HepG2 (cell line): ENCODE measurements at regions not wholly inside any gene's neighbourhood (a gene's known extent, or its start where the extent isn't known, plus 50 kb on each side); places are given as distances from the start of the nearest gene placed in this dataset.
A peak's percentile ranks its signal among the peaks of the same experiment; 100 is the strongest.
"Not testable (repeated sequence)": the region's sequence is repeated elsewhere in the genome, so short reads cannot be mapped to it uniquely, and the experiment has no call there.

ENCODE experiments used
- ATAC-seq: fragments of 200-7000 bp; cut with Tn5 transposase; 3 replicates; pipeline ENCODE4 v1.9.1; 2020; ENCODE audit warnings: mild to moderate bottlenecking, moderate library complexity
- BruUV-seq: library from RNA; stranded (reverse); fragments of 400-500 nt; replicated peaks from 2 replicates; lab custom pipeline; 2021; lab: Mats Ljungman, UMichigan
- CTCF ChIA-PET: fragments of 300-600 bp; formaldehyde crosslinking; extraction: SDS; loops from one replicate; lab custom pipeline; 2021; ENCODE audit warnings: low total read pairs, inconsistent platforms, low intra/inter-chr PET ratio; lab: Yijun Ruan, JAX
- POLR2A ChIA-PET: fragments of 350-600 bp; sonication (Branson Sonifier 250); formaldehyde crosslinking; loops from one replicate; lab custom pipeline; 2020; ENCODE audit warnings: antibody characterized with exemption, inconsistent platforms; lab: Yijun Ruan, JAX
- DNase-seq: peaks from one replicate; pipeline ENCODE4 v3.0.0-alpha.2; 2015; ENCODE audit warnings: low spot score
- FAIRE-seq: peaks from 3 replicates; lab custom pipeline; 2011; peaks lifted over from hg19 to GRCh38; lab: Jason Lieb, UNC
- H2AFZ ChIP-seq: one replicate; pipeline ENCODE4 v1.6.1; 2011; ENCODE audit warnings: low read length, inconsistent platforms
- H3K27ac ChIP-seq: fragments of 300-600 bp; 3 replicates; pipeline ENCODE4 v1.8.0; 2011; ENCODE audit warnings: mixed run types, mild to moderate bottlenecking, mixed read lengths, low read length, inconsistent platforms; ENCODE audit not compliant: insufficient read depth; ENCODE audit errors: extremely low read length
- H3K27me3 ChIP-seq, 2 experiments: fragments of 200-600 bp in 1 of 2; 2 replicates in 1 of 2; 3 replicates in 1 of 2; pipeline versions ENCODE4 v1.6.0 to v1.8.0; 2011; ENCODE audit warnings: low read length in 2 of 2, mild to moderate bottlenecking in 2 of 2, moderate library complexity in 2 of 2, inconsistent platforms in 1 of 2; ENCODE audit not compliant: insufficient read depth in 2 of 2, control insufficient read depth in 1 of 2
- H3K36me3 ChIP-seq, 2 experiments: fragments of 200-600 bp in 1 of 2; replicated peaks in 1 of 2; 2 replicates in 1 of 2; 3 replicates in 1 of 2; pipeline versions ENCODE4 v1.5.1 to v1.8.0; 2011; ENCODE audit warnings: low read length in 2 of 2, inconsistent platforms in 1 of 2; ENCODE audit not compliant: insufficient read depth in 2 of 2, control insufficient read depth in 1 of 2
- H3K4me1 ChIP-seq: 2 replicates; pipeline ENCODE4 v1.5.1; 2012; ENCODE audit warnings: low read length, inconsistent platforms; ENCODE audit not compliant: insufficient read depth
- H3K4me2 ChIP-seq: 2 replicates; pipeline ENCODE4 v1.6.0; 2011; ENCODE audit warnings: low read depth, low read length, inconsistent platforms
- H3K4me3 ChIP-seq, 3 experiments: fragments of 200-600 bp in 1 of 3; sonication (generic), shearing (Covaris generic) in 1 of 3; replicated peaks in 1 of 3; 2 replicates each; pipeline ENCODE4 v1.5.1; 2011 to 2016; ENCODE audit warnings: low read length in 3 of 3, inconsistent platforms in 2 of 3, low read depth in 2 of 3, mild to moderate bottlenecking in 2 of 3, control low read depth in 1 of 3, mixed read lengths in 1 of 3; ENCODE audit not compliant: insufficient read depth in 1 of 3
- H3K79me2 ChIP-seq: one replicate; pipeline ENCODE4 v1.6.1; 2011; ENCODE audit warnings: low read length, inconsistent platforms; ENCODE audit not compliant: insufficient read depth
- H3K9ac ChIP-seq: 2 replicates; pipeline ENCODE4 v1.6.0; 2011; ENCODE audit warnings: mild to moderate bottlenecking, low read depth, low read length, inconsistent platforms; ENCODE audit not compliant: insufficient read depth
- H3K9me3 ChIP-seq: 2 replicates; pipeline ENCODE4 v1.5.1; 2012; ENCODE audit warnings: mild to moderate bottlenecking, low read length
- H4K20me1 ChIP-seq: 2 replicates; pipeline ENCODE4 v1.6.0; 2011; ENCODE audit warnings: inconsistent platforms, mild to moderate bottlenecking, low read length, moderate library complexity; ENCODE audit not compliant: insufficient read depth
- GRHL1 ChIP-seq: sonication (generic); formaldehyde crosslinking; conservative IDR thresholded peaks from 2 replicates; pipeline ENCODE4 v1.8.0; 2022; ENCODE audit warnings: missing genetic modification reagents
- MEF2D ChIP-seq: sonication (generic); formaldehyde crosslinking; IDR thresholded peaks from 2 replicates; pipeline ENCODE4 v1.5.1; 2020; ENCODE audit warnings: mild to moderate bottlenecking, missing genetic modification reagents
- MEIS1 ChIP-seq: sonication (generic); formaldehyde crosslinking; IDR thresholded peaks from 2 replicates; pipeline ENCODE4 v1.9.0; 2021; ENCODE audit warnings: mild to moderate bottlenecking, missing genetic modification reagents, moderate library complexity, borderline replicate concordance
- PAF1 ChIP-seq: IDR thresholded peaks from 2 replicates; pipeline ENCODE4 v1.6.1; 2016; ENCODE audit warnings: missing genetic modification reagents, missing compliant biosample characterization
- SMAD9 ChIP-seq: sonication (generic); formaldehyde crosslinking; IDR thresholded peaks from 2 replicates; pipeline ENCODE4 v1.5.1; 2020; ENCODE audit warnings: mild to moderate bottlenecking, missing genetic modification reagents
- TOE1 ChIP-seq: sonication (generic); formaldehyde crosslinking; IDR thresholded peaks from 2 replicates; pipeline ENCODE4 v1.4.0; 2020; ENCODE audit warnings: mild to moderate bottlenecking, missing genetic modification reagents
- ZBTB7B ChIP-seq: sonication (generic); formaldehyde crosslinking; IDR thresholded peaks from 2 replicates; pipeline ENCODE4 v1.4.0; 2020; ENCODE audit warnings: missing genetic modification reagents
- ZNF12 ChIP-seq: sonication (generic); formaldehyde crosslinking; IDR thresholded peaks from 2 replicates; pipeline ENCODE4 v1.5.0; 2020; ENCODE audit warnings: missing genetic modification reagents
- ZNF160 ChIP-seq: sonication (generic); formaldehyde crosslinking; IDR thresholded peaks from 2 replicates; pipeline ENCODE4 v1.8.0; 2022; ENCODE audit warnings: mild to moderate bottlenecking, inconsistent platforms, missing genetic modification reagents
- ZNF253 ChIP-seq: sonication (generic); formaldehyde crosslinking; IDR thresholded peaks from 2 replicates; pipeline ENCODE4 v1.8.0; 2022; ENCODE audit warnings: mild to moderate bottlenecking, missing genetic modification reagents, borderline replicate concordance
- WGBS: methylation state at CpG from one replicate; pipeline ENCODE4 v1.1.6; 2017; ENCODE audit warnings: low lambda C conversion rate; 5-methylcytosine and 5-hydroxymethylcytosine counted together
- in situ Hi-C: cut with HindIII; loops from 2 replicates; pipeline ENCODE4 v1.10.0; 2017; ENCODE audit warnings: low pct_unique_long_range_greater_than_20kb; ENCODE audit not compliant: extremely low pct_ligation_motif_present
- intact Hi-C: fragments of 100-400 bp; cut with micrococcal nuclease; formaldehyde crosslinking; loops from one replicate; pipeline ENCODE4 v1.10.0; 2022; ENCODE audit not compliant: unreplicated experiment
- TF ChIP-seq, protein P1 (sequence below): sonication (generic); formaldehyde crosslinking; IDR thresholded peaks from 2 replicates; pipeline ENCODE4 v1.4.0; 2020; ENCODE audit warnings: missing genetic modification reagents

GRCh38 chr11:27227736-27228135, 135.3 kb downstream of the CCDC34 start (continued):
- no peak for TF ChIP-seq ZNF160

- H2AFZ ChIP-seq, BruUV-seq, H4K20me1 ChIP-seq, H3K4me3 ChIP-seq, H3K79me2 ChIP-seq, H3K27ac ChIP-seq, POLR2A ChIA-PET, H3K9ac ChIP-seq, H3K27me3 ChIP-seq, H3K9me3 ChIP-seq, in situ Hi-C loops, H3K36me3 ChIP-seq, intact Hi-C loops, FAIRE-seq, DNase-seq, CTCF ChIA-PET, H3K4me2 ChIP-seq, ATAC-seq: not testable (repeated sequence)
- WGBS = 89% methylated on average over 5 of the region's 24 CpGs
- H3K4me1 ChIP-seq = peaks cover 33% of the 10 kb centered on the region
Measured at GRCh38 chr11:27219487-27220039, 143.5 kb downstream of the CCDC34 start.

DNA sequence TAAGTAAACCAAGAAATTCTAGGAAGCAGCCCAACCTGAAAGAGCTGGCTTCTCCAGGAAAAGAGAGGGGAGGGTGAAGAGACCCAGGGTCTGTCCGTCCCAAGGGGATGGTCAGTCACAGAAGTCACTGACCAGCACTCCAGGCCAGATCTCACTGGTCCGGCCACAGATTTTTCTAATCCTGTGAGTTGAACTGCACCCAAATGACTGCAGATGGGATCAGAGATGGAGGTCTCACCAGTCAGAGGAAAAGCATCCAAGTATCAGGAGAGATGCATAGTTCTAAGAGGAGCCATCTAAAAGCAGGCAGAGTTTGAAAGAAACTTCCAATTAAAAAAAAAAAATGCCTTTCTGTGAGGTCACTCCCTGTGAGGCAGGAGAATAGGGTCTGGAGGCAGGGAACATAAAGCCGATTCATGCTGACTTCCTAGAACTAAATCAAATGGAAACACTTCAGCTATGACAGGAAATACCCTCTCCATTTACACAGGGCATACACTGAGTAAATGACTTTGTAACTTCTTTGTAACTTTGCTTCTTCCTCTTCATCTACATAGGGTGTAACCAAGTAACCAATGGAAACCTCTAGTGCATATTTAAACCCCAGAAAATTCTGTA, 144.5 kb downstream of the CCDC34 start:
- intact Hi-C loops = no loop called here
- no peaks in the 10 kb centered on the region for H3K9me3 ChIP-seq
- H3K4me1 ChIP-seq = peaks cover 34% of the 10 kb centered on the region
- no TSS peak for BruUV-seq
- no peak overlapping the region for H2AFZ ChIP-seq
- POLR2A ChIA-PET = no interaction called here
- no peak overlapping the region for H3K9ac ChIP-seq
- DNase-seq (no peak), ATAC-seq (peak; percentile 41; the same call in 2 of the 3 replicates), FAIRE-seq (no peak)
- no peaks in the 10 kb centered on the region for H4K20me1 ChIP-seq
- CTCF ChIA-PET = no interaction called here
- H3K4me3 ChIP-seq = no peak overlapping the region
- in situ Hi-C loops = no loop called here
- no peaks in the 10 kb centered on the region for H3K27me3 ChIP-seq
- H3K27ac ChIP-seq = no peak overlapping the region
- no peaks in the 10 kb centered on the region for H3K79me2 ChIP-seq
- H3K4me2 ChIP-seq = no peak overlapping the region
- H3K36me3 ChIP-seq = no peaks in the 10 kb centered on the region; a peak in 1 of 5 replicates
- WGBS = 33% methylated on average over 3 of the region's 3 CpGs
- TF ChIP-seq PAF1 (CRISPR knock-in tag) (no peak), GRHL1 (CRISPR knock-in tag) (no peak), TOE1 (no peak), ZNF253 (no peak), ZBTB7B (CRISPR knock-in tag) (no peak), MEIS1 (CRISPR knock-in tag) (no peak), ZNF12 (CRISPR knock-in tag) (no peak), MEF2D (CRISPR knock-in tag) (no peak), SMAD9 (no peak)
- TF ChIP-seq, protein P1, sequence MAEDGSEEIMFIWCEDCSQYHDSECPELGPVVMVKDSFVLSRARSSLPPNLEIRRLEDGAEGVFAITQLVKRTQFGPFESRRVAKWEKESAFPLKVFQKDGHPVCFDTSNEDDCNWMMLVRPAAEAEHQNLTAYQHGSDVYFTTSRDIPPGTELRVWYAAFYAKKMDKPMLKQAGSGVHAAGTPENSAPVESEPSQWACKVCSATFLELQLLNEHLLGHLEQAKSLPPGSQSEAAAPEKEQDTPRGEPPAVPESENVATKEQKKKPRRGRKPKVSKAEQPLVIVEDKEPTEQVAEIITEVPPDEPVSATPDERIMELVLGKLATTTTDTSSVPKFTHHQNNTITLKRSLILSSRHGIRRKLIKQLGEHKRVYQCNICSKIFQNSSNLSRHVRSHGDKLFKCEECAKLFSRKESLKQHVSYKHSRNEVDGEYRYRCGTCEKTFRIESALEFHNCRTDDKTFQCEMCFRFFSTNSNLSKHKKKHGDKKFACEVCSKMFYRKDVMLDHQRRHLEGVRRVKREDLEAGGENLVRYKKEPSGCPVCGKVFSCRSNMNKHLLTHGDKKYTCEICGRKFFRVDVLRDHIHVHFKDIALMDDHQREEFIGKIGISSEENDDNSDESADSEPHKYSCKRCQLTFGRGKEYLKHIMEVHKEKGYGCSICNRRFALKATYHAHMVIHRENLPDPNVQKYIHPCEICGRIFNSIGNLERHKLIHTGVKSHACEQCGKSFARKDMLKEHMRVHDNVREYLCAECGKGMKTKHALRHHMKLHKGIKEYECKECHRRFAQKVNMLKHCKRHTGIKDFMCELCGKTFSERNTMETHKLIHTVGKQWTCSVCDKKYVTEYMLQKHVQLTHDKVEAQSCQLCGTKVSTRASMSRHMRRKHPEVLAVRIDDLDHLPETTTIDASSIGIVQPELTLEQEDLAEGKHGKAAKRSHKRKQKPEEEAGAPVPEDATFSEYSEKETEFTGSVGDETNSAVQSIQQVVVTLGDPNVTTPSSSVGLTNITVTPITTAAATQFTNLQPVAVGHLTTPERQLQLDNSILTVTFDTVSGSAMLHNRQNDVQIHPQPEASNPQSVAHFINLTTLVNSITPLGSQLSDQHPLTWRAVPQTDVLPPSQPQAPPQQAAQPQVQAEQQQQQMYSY (CRISPR knock-in tag) = no peak
